Gastroesophageal sphincter (tissue), 3 donors: ENCODE measurements at regions not wholly inside any gene's neighbourhood (a gene's known extent, or its start where the extent isn't known, plus 50 kb on each side); places are given as distances from the start of the nearest gene placed in this dataset.

ENCODE experiments used
- CTCF ChIP-seq, 4 experiments: fragments of 200-600 bp in 2 of 4; fragments of 450-650 bp in 2 of 4; sonication (generic) in 1 of 4; IDR thresholded peaks; one replicate each; pipeline ENCODE4 v1.5.1; 2017 to 2019; ENCODE audit warnings: antibody characterized with exemption in 4 of 4, mild to moderate bottlenecking in 2 of 4, moderate library complexity in 2 of 4
- EP300 ChIP-seq: sonication (generic); formaldehyde crosslinking; IDR thresholded peaks from one replicate; pipeline ENCODE4 v1.6.1; 2017; ENCODE audit warnings: antibody characterized with exemption, mild to moderate bottlenecking
- POLR2A ChIP-seq, 2 donors: fragments of 450-650 bp; IDR thresholded peaks; one replicate each; pipeline ENCODE4 v1.6.1; 2017; ENCODE audit warnings: antibody characterized with exemption in 2 of 2, mild to moderate bottlenecking in 2 of 2, moderate library complexity in 1 of 2
- POLR2AphosphoS5 ChIP-seq: sonication (generic); formaldehyde crosslinking; IDR thresholded peaks from one replicate; pipeline ENCODE4 v1.6.1; 2017; ENCODE audit warnings: antibody characterized with exemption

GRCh38 chr12:124208489-124208888 lies 86.4 kb upstream of the RFLNA start:
- no peak for TF ChIP-seq POLR2AphosphoS5
- no peak for TF ChIP-seq CTCF (IDR thresholded peaks at IDR 0.05)
- TF ChIP-seq EP300 = no peak
- no peak for TF ChIP-seq POLR2A (IDR thresholded peaks at IDR 0.05)
